A549 (cell line): ENCODE measurements at regions not wholly inside any gene's neighbourhood (a gene's known extent, or its start where the extent isn't known, plus 50 kb on each side); places are given as distances from the start of the nearest gene placed in this dataset.

ENCODE experiments used
- CBX8 ChIP-seq: fragments of 200-600 bp; sonication (generic); IDR thresholded peaks from 2 replicates; pipeline ENCODE4 v1.6.1; 2016
- EP300 ChIP-seq, 2 experiments: fragments of >200 bp; sonication (Bioruptor Twin); formaldehyde crosslinking; IDR thresholded peaks; 2 replicates in 1 of 2; 3 replicates in 1 of 2; pipeline ENCODE4 v1.6.1; 2016 to 2017
- KDM1A ChIP-seq: fragments of 200-600 bp; sonication (generic); IDR thresholded peaks from 2 replicates; pipeline ENCODE4 v1.6.1; 2016; ENCODE audit warnings: low read depth, mild to moderate bottlenecking
- MAFK ChIP-seq: fragments of 450-650 bp; IDR thresholded peaks from 2 replicates; pipeline ENCODE4 v1.6.1; 2014; ENCODE audit not compliant: partially characterized antibody
- POLR2A ChIP-seq: IDR thresholded peaks from 2 replicates; pipeline ENCODE4 v1.6.1; 2012; ENCODE audit warnings: mild to moderate bottlenecking, low read length
- POLR2AphosphoS2 ChIP-seq: conservative IDR thresholded peaks from 2 replicates; pipeline ENCODE4 v1.6.1; 2012; ENCODE audit warnings: low read length, improper control_type of control experiment, inconsistent platforms
- RAD21 ChIP-seq, 2 experiments: fragments of >200 bp in 1 of 2; sonication (Bioruptor Twin) in 1 of 2; formaldehyde crosslinking in 1 of 2; IDR thresholded peaks in 1 of 2; conservative IDR thresholded peaks in 1 of 2; 2 replicates in 1 of 2; 3 replicates in 1 of 2; pipeline ENCODE4 v1.6.1; 2012 to 2018; ENCODE audit warnings: inconsistent platforms in 1 of 2
- RARB ChIP-seq: fragments of 250-450 bp; sonication (Bioruptor Pico); IDR thresholded peaks from 2 replicates; pipeline ENCODE4 v1.8.0; 2021; ENCODE audit warnings: mild to moderate bottlenecking, moderate library complexity
- RFX5 ChIP-seq: fragments of 450-650 bp; IDR thresholded peaks from 2 replicates; pipeline ENCODE4 v1.7.1; 2014; ENCODE audit warnings: antibody characterized with exemption, mild to moderate bottlenecking, moderate library complexity
- SMC3 ChIP-seq: fragments of >200 bp; sonication (Bioruptor Twin); formaldehyde crosslinking; IDR thresholded peaks from 3 replicates; pipeline ENCODE4 v1.6.1; 2018; ENCODE audit warnings: inconsistent platforms
- ZFP36 ChIP-seq: fragments of 450-650 bp; IDR thresholded peaks from 2 replicates; pipeline ENCODE4 v1.6.1; 2014; ENCODE audit warnings: borderline replicate concordance; ENCODE audit not compliant: partially characterized antibody
- TF ChIP-seq, protein P1 (sequence below): fragments of 250-450 bp; sonication (Bioruptor Pico); IDR thresholded peaks from 2 replicates; pipeline ENCODE4 v1.5.0; 2021; ENCODE audit warnings: mild to moderate bottlenecking, moderate library complexity, borderline replicate concordance
- TF ChIP-seq, protein P2 (sequence below): fragments of >200 bp; sonication (Bioruptor Twin); formaldehyde crosslinking; IDR thresholded peaks from 3 replicates; pipeline ENCODE4 v1.5.1; 2016

- TF ChIP-seq POLR2AphosphoS2 (no peak), RARB (CRISPR knock-in tag) (no peak), RAD21 (conservative IDR thresholded peaks at IDR 0.05 in 1 of 2, IDR thresholded peaks at IDR 0.05 in 1 of 2) (no peak), SMC3 (no peak), RFX5 (no peak), POLR2A (no peak), CBX8 (no peak), EP300 (IDR thresholded peaks at IDR 0.05) (no peak), ZFP36 (no peak), MAFK (no peak), KDM1A (no peak)
- TF ChIP-seq, protein P1, sequence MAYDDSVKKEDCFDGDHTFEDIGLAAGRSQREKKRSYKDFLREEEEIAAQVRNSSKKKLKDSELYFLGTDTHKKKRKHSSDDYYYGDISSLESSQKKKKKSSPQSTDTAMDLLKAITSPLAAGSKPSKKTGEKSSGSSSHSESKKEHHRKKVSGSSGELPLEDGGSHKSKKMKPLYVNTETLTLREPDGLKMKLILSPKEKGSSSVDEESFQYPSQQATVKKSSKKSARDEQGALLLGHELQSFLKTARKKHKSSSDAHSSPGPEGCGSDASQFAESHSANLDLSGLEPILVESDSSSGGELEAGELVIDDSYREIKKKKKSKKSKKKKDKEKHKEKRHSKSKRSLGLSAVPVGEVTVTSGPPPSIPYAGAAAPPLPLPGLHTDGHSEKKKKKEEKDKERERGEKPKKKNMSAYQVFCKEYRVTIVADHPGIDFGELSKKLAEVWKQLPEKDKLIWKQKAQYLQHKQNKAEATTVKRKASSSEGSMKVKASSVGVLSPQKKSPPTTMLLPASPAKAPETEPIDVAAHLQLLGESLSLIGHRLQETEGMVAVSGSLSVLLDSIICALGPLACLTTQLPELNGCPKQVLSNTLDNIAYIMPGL (CRISPR knock-in tag): no peak
- TF ChIP-seq, protein P2, sequence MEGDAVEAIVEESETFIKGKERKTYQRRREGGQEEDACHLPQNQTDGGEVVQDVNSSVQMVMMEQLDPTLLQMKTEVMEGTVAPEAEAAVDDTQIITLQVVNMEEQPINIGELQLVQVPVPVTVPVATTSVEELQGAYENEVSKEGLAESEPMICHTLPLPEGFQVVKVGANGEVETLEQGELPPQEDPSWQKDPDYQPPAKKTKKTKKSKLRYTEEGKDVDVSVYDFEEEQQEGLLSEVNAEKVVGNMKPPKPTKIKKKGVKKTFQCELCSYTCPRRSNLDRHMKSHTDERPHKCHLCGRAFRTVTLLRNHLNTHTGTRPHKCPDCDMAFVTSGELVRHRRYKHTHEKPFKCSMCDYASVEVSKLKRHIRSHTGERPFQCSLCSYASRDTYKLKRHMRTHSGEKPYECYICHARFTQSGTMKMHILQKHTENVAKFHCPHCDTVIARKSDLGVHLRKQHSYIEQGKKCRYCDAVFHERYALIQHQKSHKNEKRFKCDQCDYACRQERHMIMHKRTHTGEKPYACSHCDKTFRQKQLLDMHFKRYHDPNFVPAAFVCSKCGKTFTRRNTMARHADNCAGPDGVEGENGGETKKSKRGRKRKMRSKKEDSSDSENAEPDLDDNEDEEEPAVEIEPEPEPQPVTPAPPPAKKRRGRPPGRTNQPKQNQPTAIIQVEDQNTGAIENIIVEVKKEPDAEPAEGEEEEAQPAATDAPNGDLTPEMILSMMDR: no peak
Observed at GRCh38 chr2:66832646-66833435, 397.9 kb downstream of the MEIS1 start.
